HG03095 (cell line): ENCODE measurements at regions not wholly inside any gene's neighbourhood (a gene's known extent, or its start where the extent isn't known, plus 50 kb on each side); places are given as distances from the start of the nearest gene placed in this dataset.
"Not testable (repeated sequence)": the region's sequence is repeated elsewhere in the genome, so short reads cannot be mapped to it uniquely, and the experiment has no call there.

ENCODE experiments used
- ATAC-seq: cut with Tn5 transposase; IDR thresholded peaks from one replicate; pipeline ENCODE4 v1.9.1; 2021; ENCODE audit warnings: moderate library complexity; ENCODE audit not compliant: unreplicated experiment

DNA sequence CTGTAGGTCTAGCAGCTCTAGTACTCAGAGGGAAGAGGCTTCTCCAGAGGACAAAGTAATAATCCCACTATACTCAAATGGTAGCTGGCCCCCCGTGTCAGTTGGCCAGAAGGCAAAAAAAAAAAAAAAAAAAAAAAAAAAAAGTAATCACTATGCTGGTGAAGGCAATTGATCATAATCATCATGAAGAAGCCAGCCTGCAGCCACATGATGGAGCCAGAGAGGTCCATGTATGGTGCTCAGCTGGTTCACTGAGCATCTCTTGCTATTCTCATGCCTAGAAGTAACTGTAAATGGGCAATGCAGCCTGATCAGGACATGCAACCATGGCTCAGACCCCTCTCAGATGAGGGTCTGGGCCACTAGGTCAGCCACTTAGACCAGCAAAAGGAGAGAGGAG is 378.8 kb downstream of the MED13L start:
- no peak for ATAC-seq

DNA sequence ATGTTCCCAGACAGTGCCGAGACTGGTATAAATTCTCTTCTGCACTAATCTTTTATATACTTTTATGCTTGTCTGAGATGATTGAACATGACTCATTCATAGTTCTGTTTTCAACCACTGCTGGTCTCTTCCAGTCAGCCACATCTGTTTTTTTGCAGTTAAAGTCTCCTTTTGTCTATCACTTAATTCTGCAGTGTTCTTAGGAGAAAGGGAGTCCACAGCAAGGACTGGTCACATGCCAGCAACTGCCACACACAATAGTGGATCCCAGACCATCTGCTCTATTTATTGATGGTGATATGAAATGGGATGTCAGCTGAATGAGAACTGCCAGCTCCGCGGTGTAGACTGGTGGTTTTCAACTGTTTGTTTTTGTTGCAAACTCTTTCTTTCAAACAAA is 379.8 kb downstream of the MED13L start:
- no peak for ATAC-seq

DNA sequence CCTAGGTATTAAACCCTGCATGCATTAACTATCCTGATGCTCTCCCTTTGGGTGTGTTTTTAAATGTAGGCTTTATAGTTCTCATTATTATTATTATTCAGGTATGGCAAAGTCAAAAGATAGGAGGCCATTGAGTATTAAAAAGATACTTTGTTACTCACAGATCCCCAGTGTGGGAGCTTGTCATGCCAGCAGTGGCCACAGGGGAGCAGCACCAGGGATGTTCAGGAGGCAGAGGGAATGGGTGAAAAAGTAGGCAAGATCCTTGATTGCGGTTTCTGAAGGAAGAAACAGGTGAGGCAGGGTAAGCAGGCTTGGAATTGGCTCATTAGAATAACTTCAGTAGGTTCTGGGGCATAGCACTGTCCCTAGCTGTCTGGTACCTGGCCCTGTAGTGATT is 382.2 kb downstream of the MED13L start:
- ATAC-seq = no peak

GRCh38 chr12:115891556-115892164 is 385.8 kb downstream of the MED13L start:
- no peak for ATAC-seq

- no peak for ATAC-seq
These were observed 390.8 kb downstream of the MED13L start for GRCh38 chr12:115886666-115887065.

DNA sequence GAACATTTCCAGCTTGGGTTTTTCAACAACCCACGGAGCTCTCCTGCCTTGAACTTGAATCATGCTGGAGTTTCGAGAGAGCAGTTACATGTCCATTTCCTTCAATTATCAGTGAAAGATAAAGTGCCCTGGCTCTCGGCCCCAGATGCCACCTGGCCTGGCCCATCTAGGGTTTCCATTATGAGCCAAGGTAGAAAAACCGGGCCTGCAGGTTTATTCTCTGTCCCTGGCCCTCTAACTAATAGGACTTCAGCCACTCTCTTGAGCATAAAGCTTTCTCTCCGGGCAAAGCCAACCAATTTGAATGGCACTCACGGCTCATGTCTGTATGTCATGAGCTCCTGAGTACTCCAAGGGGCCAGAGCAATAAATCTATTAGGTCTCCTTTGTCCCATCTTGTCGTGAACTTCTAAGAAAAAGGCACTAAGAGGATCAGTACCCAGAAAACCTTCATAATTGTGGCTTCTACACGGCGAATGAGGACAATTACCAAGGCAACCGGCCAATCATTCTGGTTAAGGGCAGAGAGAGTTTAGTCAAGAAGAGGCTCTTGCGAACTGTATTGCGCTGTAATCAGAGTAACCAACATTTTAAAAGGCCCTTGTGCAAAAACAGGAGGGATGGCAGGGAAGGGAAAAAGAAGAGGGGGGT is 392.3 kb downstream of the MED13L start:
- ATAC-seq = no peak

- no peak for ATAC-seq
These were observed 394.6 kb downstream of the MED13L start for GRCh38 chr12:115882936-115883335.

DNA sequence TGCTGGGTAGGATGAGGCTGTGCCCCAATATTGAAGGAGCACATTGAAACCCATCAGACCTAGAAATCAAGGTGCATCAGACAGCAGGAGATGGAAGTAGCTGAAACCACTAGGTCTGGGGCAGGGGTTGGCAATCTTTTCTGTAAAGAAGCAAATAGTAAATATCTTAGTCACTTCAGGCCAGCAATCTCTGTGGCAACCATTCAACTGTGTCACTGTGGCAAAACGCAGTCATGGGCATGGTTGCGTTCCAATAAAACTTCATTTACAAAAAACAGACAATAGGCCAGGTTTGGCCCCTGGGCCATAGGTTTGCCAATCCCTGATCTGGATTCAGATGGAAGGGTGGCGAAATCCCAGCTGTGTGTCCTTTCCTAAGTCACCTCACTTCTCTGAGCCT is 397.3 kb downstream of the MED13L start:
- no peak for ATAC-seq

DNA sequence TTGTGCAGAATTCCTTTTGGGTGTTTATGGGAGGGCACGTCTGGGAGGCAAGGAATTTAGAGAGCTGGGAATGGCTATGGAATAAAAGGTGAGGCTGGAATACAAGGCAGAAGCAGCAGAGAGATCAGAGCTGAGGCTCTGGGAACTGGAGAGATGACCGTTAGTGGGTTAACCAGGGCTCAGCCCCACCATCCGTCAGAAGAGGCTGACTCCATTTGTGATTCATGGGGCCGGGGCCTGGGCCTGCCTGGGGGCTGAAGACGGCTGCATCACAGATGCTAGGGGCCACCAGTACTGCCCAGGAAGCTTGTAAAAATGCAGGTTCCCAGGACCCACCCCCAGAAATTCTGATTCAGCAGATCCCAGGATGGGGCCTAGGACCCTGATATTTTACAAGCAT is 398.1 kb downstream of the MED13L start:
- no peak for ATAC-seq

DNA sequence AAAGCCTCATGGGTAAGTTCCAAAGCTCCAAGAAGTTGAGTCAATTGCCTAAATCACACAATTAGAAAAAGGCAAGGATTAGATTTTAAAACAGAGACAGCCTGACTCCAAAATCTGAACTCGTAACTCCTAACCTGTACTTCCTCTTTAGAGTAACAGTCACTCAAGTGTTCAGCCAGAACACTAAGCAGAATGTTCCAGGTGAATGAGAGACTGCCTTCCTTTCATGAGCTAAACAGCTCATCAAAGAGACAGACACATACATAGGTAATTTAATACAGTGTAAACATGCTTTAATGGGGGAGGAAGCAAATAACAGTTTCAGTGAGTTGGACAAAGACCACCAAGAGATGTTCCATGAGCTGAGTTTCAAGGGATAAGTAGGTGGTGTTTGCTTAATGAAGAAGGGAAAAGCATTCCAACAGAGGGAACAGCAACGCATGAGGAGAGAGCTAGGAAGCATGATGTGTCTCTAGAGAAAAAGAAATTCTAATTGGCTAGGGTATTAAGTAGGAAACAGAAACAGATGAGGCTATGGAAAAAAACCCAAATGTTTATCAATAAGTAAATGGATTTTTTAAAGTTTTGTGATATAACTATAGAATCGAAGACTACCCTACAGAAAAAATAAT is 403.9 kb downstream of the MED13L start:
- ATAC-seq = no peak

DNA sequence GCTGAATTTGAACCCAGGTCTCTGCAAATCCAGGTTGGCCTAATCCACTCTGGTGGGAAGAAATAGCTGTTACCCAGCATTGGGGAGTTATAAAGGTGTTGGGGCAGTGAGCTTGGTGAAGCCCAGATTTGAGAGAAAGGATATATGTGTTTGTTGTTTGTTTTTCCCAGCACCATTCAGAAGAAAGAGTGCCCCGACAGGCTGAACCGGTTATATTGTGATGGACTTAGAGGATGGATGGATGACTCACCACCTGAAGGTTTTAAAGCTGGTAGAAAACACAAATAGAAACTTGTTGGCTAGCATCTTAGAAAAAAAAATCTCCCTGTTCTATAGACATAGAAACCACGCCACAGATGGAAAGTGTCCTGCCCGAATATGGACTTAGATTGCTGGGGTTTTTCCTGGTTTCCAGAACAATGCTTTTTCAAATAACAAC is 404.6 kb downstream of the MED13L start:
- no peak for ATAC-seq

DNA sequence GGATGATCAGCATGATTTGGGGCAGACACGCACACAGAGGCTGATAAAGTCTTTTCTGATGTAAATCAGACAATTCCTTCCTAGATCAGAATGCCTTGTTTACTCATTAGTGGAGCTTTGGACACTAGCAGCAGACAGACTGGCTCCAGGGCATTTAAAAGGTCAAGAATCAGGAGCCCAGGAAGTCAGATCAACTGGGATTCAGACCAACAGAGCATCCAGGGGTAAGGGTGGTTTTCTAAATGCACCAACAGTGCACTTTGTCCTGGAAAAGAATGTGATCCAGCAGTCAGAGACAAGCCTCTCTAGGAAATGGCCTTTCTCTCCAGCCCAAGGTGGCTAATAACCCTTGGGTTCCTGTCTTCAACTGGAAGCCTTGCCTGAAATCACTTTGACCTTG is 405.3 kb downstream of the MED13L start:
- no peak for ATAC-seq

DNA sequence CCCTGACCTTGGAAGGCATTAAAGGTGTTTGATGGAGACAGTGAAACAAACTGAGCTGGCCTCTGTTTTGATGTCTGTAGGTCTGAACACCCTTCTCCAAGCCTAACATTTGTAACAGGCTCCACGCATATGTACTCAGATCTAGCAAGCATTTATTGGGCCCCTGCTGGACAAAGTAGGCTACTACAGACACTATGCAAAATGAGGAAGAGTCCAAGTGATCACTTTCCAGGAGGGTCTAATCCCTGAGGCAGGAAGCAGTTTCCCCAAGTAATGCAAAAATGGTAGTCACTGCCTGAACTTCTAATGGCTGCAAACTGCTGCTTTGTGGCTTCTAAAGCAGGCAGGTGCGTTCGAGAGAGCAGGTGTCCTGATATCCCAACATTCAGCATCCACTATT is 405.8 kb downstream of the MED13L start:
- ATAC-seq = no peak

DNA sequence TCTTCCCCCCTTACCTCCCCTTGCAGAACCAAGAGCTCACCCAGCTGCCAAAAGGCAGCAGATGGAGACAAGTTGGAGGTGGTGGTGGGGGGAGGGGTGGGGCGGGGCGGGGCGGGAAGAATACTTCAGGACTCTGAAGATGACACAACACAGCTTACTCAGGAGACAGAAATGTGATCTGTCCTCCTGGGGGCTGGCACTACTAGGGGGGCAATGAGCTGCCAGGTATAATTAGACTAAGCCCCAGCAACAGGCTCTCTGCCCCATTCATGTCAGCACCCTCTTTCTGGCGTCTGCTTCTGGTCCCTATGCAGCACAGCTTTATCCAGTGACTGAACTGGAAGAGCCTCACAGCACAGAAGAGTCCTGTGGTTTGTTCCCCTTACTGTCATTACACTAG is 407.0 kb downstream of the MED13L start:
- ATAC-seq = no peak

GRCh38 chr12:115870021-115870420 is 407.5 kb downstream of the MED13L start:
- no peak for ATAC-seq

DNA sequence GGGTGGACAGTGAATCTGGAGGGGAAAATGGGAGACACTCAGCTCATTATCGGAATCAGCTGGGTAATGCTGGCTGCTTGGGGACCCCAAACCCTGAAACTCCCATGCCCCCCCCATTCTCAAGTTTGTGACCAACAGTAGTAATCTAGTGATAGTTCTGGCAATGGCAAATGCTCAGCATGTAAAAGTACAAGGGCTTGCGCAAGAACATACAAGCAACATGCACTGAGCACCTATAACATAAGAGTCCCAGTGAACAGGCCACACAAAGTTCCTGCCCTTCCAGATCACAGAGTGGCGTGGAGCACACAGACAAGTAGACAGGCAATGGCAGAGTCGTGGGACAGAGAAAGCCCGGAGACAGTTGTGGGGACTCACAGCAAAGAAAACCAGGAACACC is 407.9 kb downstream of the MED13L start:
- ATAC-seq = no peak

DNA sequence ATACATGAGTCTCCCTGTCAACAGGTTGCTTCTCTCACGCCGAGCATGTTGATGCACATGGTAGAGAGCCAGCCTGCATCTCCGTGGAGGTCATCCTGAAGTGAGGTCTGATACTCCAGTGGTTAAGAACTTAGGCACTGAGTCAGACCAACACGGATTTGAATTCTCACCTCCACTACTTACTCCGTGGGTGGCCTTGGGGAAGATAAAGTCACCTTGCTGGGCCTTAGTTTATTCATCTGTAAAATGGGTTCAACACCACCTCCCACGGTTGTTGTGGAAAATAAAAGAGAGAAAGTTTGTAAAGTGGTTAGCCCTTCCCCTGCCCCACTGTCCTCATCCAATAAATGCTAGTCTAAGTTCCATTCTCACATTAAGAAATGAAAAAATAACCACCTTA is 408.9 kb downstream of the MED13L start:
- no peak for ATAC-seq

- no peak for ATAC-seq
These were observed 409.6 kb downstream of the MED13L start for GRCh38 chr12:115867854-115868253.

DNA sequence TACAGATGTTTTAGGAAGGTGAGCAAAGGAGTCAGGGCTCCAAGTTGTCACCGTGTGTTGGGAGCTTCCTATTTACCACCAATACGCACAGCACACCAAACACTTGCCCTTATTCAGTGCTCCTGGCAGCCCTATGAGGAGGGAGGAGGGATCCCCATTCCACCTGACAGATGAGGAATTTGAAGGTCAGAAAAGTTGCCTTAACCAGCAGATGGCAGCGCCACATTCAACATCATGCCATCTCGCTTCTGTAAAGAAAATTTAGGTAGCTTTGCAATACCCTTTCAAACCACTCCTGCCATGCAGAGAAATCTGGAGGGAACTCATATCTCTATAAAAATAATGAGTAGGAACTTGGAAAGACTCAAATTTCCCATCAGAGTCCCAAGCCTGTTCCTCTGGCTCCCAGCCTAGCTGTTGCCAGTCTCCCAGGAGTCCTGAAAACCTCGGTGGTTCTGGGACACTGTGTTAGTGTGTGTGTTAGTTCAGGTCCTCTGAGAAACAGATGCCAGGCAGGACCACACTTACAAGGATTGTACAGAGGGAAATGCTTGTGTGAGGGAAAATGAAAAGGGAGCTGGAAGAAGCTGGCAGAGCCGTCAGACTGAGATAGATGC is 410.5 kb downstream of the MED13L start:
- ATAC-seq = no peak

DNA sequence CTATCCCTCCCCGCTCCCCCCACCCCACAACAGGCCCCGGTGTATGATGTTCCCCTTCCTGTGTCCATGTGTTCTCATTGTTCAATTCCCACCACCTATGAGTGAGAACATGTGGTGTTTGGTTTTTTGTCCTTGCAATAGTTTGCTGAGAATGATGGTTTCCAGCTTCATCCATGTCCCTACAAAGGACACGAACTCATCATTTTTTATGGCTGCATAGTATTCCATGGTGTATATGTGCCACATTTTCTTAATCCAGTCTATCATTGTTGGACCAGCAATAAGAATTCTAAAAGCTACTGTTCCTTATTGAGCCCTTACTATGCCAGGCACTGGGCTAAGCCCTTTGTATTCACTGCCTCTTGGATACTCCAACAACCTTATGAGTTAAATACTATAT is 411.2 kb downstream of the MED13L start:
- not testable (repeated sequence) for ATAC-seq

- ATAC-seq = no peak
These were observed 413.1 kb downstream of the MED13L start for GRCh38 chr12:115864396-115864795.

DNA sequence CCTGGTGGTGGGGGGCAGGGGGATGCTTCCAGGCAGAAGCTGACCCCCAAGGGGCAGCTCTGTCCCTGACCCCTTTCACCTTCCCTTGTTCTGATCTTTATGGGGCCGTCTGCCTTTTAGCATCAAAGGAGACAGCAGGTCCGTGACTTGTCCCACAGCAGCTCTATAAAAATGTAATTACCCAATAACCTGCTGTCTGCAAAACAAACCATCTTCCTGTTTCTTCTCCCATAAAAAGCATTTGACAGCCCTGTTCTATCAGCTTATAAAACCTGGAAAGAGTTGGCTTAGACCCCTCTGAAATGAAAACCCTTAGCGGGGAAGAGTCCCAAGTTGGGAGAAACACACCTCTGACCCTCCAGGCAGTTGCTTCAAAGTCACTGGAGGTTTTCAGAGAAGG is 416.9 kb downstream of the MED13L start:
- ATAC-seq = no peak
